WI38 (cell line): ENCODE measurements at regions not wholly inside any gene's neighbourhood (a gene's known extent, or its start where the extent isn't known, plus 50 kb on each side); places are given as distances from the start of the nearest gene placed in this dataset.

Experiments used
- H3K4me3 ChIP-seq: 2 replicates; pipeline ENCODE4 v1.5.1; 2011; ENCODE audit warnings: low read depth, mild to moderate bottlenecking, control low read depth, low read length
- CTCF ChIP-seq: IDR thresholded peaks from 2 replicates; pipeline ENCODE4 v1.5.1; 2012; ENCODE audit warnings: low read depth, mild to moderate bottlenecking, control low read depth, low read length

DNA sequence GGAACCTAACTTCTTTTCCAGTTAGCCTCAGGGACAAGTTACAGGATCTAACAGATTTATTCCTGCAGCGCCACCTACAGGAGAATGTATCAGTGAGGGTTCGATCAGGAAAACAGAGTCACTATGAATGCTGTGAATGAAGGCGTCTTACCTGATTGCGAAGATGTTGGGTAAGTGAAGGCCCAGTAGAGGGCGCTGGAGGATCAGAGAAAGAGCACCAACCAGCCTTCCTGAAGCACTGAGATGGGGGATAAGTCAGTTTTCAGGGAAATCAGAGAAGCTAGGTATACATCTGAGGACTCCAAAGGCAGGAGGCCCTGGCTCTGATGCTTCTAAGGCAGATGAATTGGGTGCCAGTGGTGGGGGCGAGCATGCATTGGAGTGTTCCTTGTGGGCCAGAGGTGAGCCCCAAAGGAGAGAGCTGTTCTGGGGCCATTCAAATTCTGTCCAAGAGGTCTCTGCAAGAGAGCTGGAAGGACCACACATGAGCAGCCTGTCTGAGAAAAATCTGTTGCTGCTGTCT is 169.9 kb upstream of the AADAT start:
- no peak for TF ChIP-seq CTCF
- H3K4me3 ChIP-seq = no peak overlapping the region

DNA sequence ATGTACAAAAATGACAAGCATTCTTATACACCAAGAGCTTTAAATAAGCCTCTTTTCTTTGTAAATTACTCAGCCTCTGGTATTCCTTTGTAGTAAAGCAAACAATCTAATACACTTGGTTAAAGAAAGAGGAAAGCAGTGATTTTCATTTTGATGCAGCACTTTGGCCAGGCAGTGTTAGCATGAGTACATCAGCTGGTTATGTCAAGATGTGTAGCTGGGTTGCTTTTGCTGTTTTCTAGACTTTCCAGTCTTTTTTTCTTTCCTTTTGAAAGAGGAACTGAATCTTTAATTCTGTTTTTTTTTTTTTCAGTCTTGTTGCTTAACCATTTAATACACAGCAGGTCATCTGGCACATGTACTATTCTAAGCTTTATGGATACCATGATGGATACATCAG is 167.1 kb upstream of the AADAT start:
- no peak for TF ChIP-seq CTCF

DNA sequence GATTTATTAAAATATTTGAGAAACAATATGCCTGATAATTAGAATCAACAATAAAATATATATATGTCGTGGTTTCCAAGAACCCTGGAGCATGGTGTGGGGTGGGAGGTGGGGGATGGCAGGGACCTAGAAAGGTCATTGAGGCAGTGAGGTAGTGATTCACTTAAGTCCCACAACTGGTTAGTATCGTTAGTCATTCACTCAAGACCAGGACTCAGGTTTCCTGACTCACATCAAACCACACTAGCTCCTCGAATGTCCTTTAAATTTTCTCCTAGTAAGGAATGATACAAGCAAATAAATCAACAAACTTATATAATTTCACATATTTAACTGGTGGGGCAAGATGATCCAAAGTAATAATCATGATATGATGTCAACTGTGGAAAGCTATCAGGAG is 158.8 kb upstream of the AADAT start:
- TF ChIP-seq CTCF = no peak

More for the DNA sequence above, 167.1 kb upstream of the AADAT start:
- no peak overlapping the region for H3K4me3 ChIP-seq

GRCh38 chr4:170248029-170248428 is 158.3 kb upstream of the AADAT start:
- no peak overlapping the region for H3K4me3 ChIP-seq
- no peak for TF ChIP-seq CTCF

More for the DNA sequence above, 158.8 kb upstream of the AADAT start:
- no peak overlapping the region for H3K4me3 ChIP-seq

DNA sequence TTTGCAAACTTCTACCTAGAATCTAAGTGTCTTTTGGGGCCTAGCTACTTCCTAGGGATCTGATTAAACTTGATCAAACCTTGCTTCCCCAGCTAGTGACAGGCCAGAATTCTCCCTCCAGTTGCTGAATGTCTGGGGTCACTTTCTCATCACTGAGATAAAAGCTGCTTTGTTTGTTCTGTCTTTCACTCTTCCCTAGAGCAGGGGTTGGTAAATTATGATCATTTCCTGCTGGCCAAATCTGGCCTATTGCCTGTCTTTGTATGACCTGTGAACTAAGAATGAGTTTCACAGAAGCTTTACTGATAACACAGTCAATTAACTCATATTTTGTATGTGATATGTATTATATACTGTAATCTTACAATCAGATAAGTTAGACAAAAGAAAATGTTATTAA is 157.8 kb upstream of the AADAT start:
- H3K4me3 ChIP-seq = no peak overlapping the region
- no peak for TF ChIP-seq CTCF

GRCh38 chr4:170243662-170244288 is 154.0 kb upstream of the AADAT start:
- H3K4me3 ChIP-seq = no peak overlapping the region
- no peak for TF ChIP-seq CTCF

DNA sequence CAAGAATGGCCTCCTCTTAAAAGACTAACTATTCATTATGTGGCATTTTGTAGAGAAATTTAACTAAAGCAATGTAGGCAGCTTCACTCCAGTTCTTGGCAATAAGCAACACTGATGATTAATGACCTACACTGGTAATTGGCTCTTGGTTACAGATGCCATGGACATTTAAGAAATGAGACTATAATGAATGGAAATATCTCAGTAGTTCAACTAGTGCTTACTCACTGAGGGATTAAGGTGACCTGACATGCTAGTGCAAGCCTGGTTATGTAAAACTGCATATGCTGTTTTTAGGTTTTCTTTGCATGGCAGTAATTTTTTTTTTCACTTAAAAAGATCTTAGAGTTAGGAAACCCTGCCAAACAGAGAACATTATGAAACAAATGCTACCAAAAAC is 152.7 kb upstream of the AADAT start:
- no peak for TF ChIP-seq CTCF
- H3K4me3 ChIP-seq = no peak overlapping the region
